Heart left ventricle (tissue), 13 donors: ENCODE measurements at regions not wholly inside any gene's neighbourhood (a gene's known extent, or its start where the extent isn't known, plus 50 kb on each side); places are given as distances from the start of the nearest gene placed in this dataset.

Experiments
- POLR2A ChIP-seq, 2 donors: fragments of 450-650 bp; IDR thresholded peaks; one replicate each; pipeline ENCODE4 v1.6.1; 2017; ENCODE audit warnings: antibody characterized with exemption in 2 of 2, mild to moderate bottlenecking in 2 of 2, moderate library complexity in 2 of 2
- TF ChIP-seq, protein P1 (sequence below), 12 donors: fragments of 200-600 bp; sonication (generic) in 4 of 12; IDR thresholded peaks; one replicate each; pipeline versions ENCODE4 v1.5.0 to v1.8.0; 2018 to 2022; ENCODE audit warnings: antibody characterized with exemption in 12 of 12, mild to moderate bottlenecking in 5 of 12
- donor health status: ischemic (EF 13 %, LVEDD 7.1; RV severe dilation, severe dysfunction).
- donor health status: DM: no; HTN: yes; CAD: no.
- donor health status: DM: no; HTN: no; CAD: no.
- donor health status: ischemic (EF 25% LVEDD 6.9; RV normal size, moderate dysfunction).
- donor health status: ischemic (EF 25% LVEDD 5.7; RV mildly dilated, moderate dysfunction).
- donor health status: ischemic (EF 35%, LVEDD 5.7; RV mildly dilated, moderate dysfunction).
- donor health status: nonischemic (EF 11% LVEDD 7.7; RV severe dilation, severe dysfunction).
- donor health status: DM: yes; HTN: yes; CAD: no.
- donor health status: PGD.
- donor health status: ischemic (EF 29% LVEDD 5.4; RV normal size, mild dysfunction).
- donor health status: nonischemic (EF 23%, LVEDD 6.1; RV moderate dilation, normal function).

DNA sequence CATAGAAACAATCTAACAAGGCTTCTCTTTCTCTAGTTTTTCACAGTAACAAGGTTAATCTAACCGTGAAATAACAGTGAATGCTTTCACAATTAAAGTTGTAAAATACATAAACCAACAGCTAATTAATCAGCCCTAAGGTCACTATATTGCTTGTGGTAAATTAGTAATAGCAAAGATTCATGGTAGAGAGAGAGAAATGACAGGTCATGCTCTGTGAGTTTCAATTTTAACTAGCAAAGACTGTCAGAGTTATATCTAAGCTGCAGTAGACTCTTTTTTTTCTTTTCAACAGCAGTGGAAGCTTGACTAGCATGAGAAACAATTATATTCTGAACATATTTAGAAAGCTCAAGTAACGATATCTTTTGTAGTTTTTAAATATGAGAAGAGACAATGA lies 1068.0 kb downstream of the MAT2B start:
- TF ChIP-seq, protein P1, sequence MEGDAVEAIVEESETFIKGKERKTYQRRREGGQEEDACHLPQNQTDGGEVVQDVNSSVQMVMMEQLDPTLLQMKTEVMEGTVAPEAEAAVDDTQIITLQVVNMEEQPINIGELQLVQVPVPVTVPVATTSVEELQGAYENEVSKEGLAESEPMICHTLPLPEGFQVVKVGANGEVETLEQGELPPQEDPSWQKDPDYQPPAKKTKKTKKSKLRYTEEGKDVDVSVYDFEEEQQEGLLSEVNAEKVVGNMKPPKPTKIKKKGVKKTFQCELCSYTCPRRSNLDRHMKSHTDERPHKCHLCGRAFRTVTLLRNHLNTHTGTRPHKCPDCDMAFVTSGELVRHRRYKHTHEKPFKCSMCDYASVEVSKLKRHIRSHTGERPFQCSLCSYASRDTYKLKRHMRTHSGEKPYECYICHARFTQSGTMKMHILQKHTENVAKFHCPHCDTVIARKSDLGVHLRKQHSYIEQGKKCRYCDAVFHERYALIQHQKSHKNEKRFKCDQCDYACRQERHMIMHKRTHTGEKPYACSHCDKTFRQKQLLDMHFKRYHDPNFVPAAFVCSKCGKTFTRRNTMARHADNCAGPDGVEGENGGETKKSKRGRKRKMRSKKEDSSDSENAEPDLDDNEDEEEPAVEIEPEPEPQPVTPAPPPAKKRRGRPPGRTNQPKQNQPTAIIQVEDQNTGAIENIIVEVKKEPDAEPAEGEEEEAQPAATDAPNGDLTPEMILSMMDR (IDR thresholded peaks at IDR 0.05): no peak
- no peak for TF ChIP-seq POLR2A (IDR thresholded peaks at IDR 0.05)
